GM21360 (cell line): ENCODE measurements at regions not wholly inside any gene's neighbourhood (a gene's known extent, or its start where the extent isn't known, plus 50 kb on each side); places are given as distances from the start of the nearest gene placed in this dataset.
"Not testable (repeated sequence)": the region's sequence is repeated elsewhere in the genome, so short reads cannot be mapped to it uniquely, and the experiment has no call there.

Experiments used
- ATAC-seq: cut with Tn5 transposase; IDR thresholded peaks from one replicate; pipeline ENCODE4 v1.9.1; 2021; ENCODE audit warnings: mild to moderate bottlenecking, moderate library complexity; ENCODE audit not compliant: unreplicated experiment

- no peak for ATAC-seq
These were observed 457.2 kb downstream of the AEBP2 start for GRCh38 chr12:19896534-19896933.

- no peak for ATAC-seq
These were observed 458.7 kb downstream of the AEBP2 start for GRCh38 chr12:19897900-19898408.

- no peak for ATAC-seq
These were observed 462.5 kb downstream of the AEBP2 start for GRCh38 chr12:19901841-19902240.

- ATAC-seq = no peak
These were observed 463.5 kb upstream of the PDE3A start for GRCh38 chr12:19904819-19905218.

- no peak for ATAC-seq
These were observed 459.5 kb upstream of the PDE3A start for GRCh38 chr12:19908830-19909229.

- ATAC-seq = no peak
These were observed 458.9 kb upstream of the PDE3A start for GRCh38 chr12:19909418-19909817.

- no peak for ATAC-seq
These were observed 457.7 kb upstream of the PDE3A start for GRCh38 chr12:19910681-19911080.

- no peak for ATAC-seq
These were observed 455.3 kb upstream of the PDE3A start for GRCh38 chr12:19912991-19913390.

- no peak for ATAC-seq
These were observed 452.7 kb upstream of the PDE3A start for GRCh38 chr12:19915392-19916195.

- ATAC-seq = no peak
These were observed 452.1 kb upstream of the PDE3A start for GRCh38 chr12:19916196-19916753.

- no peak for ATAC-seq
These were observed 451.4 kb upstream of the PDE3A start for GRCh38 chr12:19916974-19917373.

GRCh38 chr12:19921716-19922115 lies 446.6 kb upstream of the PDE3A start:
- ATAC-seq = not testable (repeated sequence)

GRCh38 chr12:19922717-19923116 lies 445.6 kb upstream of the PDE3A start:
- ATAC-seq = no peak

GRCh38 chr12:19924360-19924759 lies 444.0 kb upstream of the PDE3A start:
- ATAC-seq = no peak

GRCh38 chr12:19925841-19926240 lies 442.5 kb upstream of the PDE3A start:
- no peak for ATAC-seq

GRCh38 chr12:19926266-19926665 lies 442.1 kb upstream of the PDE3A start:
- ATAC-seq = no peak

GRCh38 chr12:19927661-19928060 lies 440.7 kb upstream of the PDE3A start:
- ATAC-seq = no peak

- ATAC-seq = no peak
These were observed 435.9 kb upstream of the PDE3A start for GRCh38 chr12:19932413-19932812.

GRCh38 chr12:19933924-19934323 lies 434.4 kb upstream of the PDE3A start:
- no peak for ATAC-seq

GRCh38 chr12:19937161-19937560 lies 431.2 kb upstream of the PDE3A start:
- ATAC-seq = no peak

- no peak for ATAC-seq
These were observed 430.3 kb upstream of the PDE3A start for GRCh38 chr12:19938031-19938430.

- ATAC-seq = no peak
These were observed 429.8 kb upstream of the PDE3A start for GRCh38 chr12:19938491-19938890.
